IMR-90 (cell line): ENCODE measurements at regions not wholly inside any gene's neighbourhood (a gene's known extent, or its start where the extent isn't known, plus 50 kb on each side); places are given as distances from the start of the nearest gene placed in this dataset.

ENCODE experiments used
- ATAC-seq: fragments of 200-7000 bp; cut with Tn5 transposase; 2 replicates; pipeline ENCODE4 v1.9.1; 2020; ENCODE audit warnings: low read depth, mild to moderate bottlenecking, moderate library complexity
- BruUV-seq: library from RNA; stranded (reverse); fragments of 400-500 nt; replicated peaks from 2 replicates; lab custom pipeline; 2021; lab: Mats Ljungman, UMichigan
- CTCF ChIA-PET: fragments of 300-600 bp; formaldehyde crosslinking; extraction: SDS; loops from one replicate; lab custom pipeline; 2021; ENCODE audit warnings: antibody characterized with exemption; lab: Yijun Ruan, JAX
- POLR2A ChIA-PET: fragments of 300-600 bp; sonication (Branson Sonifier 250); formaldehyde crosslinking; loops from one replicate; lab custom pipeline; 2022; ENCODE audit warnings: antibody characterized with exemption; ENCODE audit not compliant: unreplicated experiment; lab: Charles Lee
- DNase-seq: peaks from one replicate; pipeline ENCODE4 v3.0.0; 2013
- H2AFZ ChIP-seq: replicated peaks from 2 replicates; pipeline ENCODE3; 2013; ENCODE audit warnings: low read length, mild to moderate bottlenecking; ENCODE audit not compliant: poor library complexity
- H2AK5ac ChIP-seq: 2 replicates; pipeline ENCODE4 v1.6.1; 2013; ENCODE audit warnings: low read depth, low read length, inconsistent platforms
- H2AK9ac ChIP-seq: replicated peaks from 2 replicates; pipeline ENCODE3; 2013; ENCODE audit warnings: mild to moderate bottlenecking, low read depth, low read length, moderate library complexity; ENCODE audit not compliant: poor library complexity
- H2BK120ac ChIP-seq: 2 replicates; pipeline ENCODE4 v1.6.1; 2013; ENCODE audit warnings: low read depth, low read length, inconsistent platforms
- H2BK15ac ChIP-seq: 3 replicates; pipeline ENCODE4 v1.6.1; 2013; ENCODE audit warnings: low read depth, low read length, inconsistent platforms
- H2BK20ac ChIP-seq: 2 replicates; pipeline ENCODE4 v1.6.1; 2013; ENCODE audit warnings: low read depth, mild to moderate bottlenecking, inconsistent platforms, low read length, moderate library complexity
- H2BK5ac ChIP-seq: 2 replicates; pipeline ENCODE4 v1.6.1; 2013; ENCODE audit warnings: mild to moderate bottlenecking, low read depth, low read length, inconsistent platforms; ENCODE audit not compliant: poor library complexity, severe bottlenecking
- H3K14ac ChIP-seq: replicated peaks from 2 replicates; pipeline ENCODE4 v1.6.1; 2013; ENCODE audit warnings: low read depth, low read length, inconsistent platforms
- H3K18ac ChIP-seq: 2 replicates; pipeline ENCODE4 v1.6.1; 2013; ENCODE audit warnings: low read depth, low read length, control low read depth
- H3K23ac ChIP-seq: 2 replicates; pipeline ENCODE4 v1.6.1; 2013; ENCODE audit warnings: low read depth, low read length, inconsistent platforms
- H3K27ac ChIP-seq: 2 replicates; pipeline ENCODE4 v1.5.1; 2013; ENCODE audit warnings: mild to moderate bottlenecking, control low read depth, low read length; ENCODE audit not compliant: insufficient read depth
- H3K27me3 ChIP-seq: 2 replicates; pipeline ENCODE4 v1.6.1; 2013; ENCODE audit warnings: low read length; ENCODE audit not compliant: control insufficient read depth, insufficient read depth
- H3K36me3 ChIP-seq: 2 replicates; pipeline ENCODE4 v1.6.1; 2013; ENCODE audit warnings: low read length, mixed read lengths; ENCODE audit not compliant: control insufficient read depth, insufficient read depth
- H3K4ac ChIP-seq: 2 replicates; pipeline ENCODE4 v1.6.1; 2013; ENCODE audit warnings: low read depth, low read length, inconsistent platforms
- H3K4me1 ChIP-seq: 2 replicates; pipeline ENCODE4 v1.6.1; 2013; ENCODE audit warnings: low read length, mixed read lengths; ENCODE audit not compliant: control insufficient read depth, insufficient read depth
- H3K4me2 ChIP-seq: 2 replicates; pipeline ENCODE4 v1.6.1; 2013; ENCODE audit warnings: low read depth, mild to moderate bottlenecking, control low read depth, low read length, moderate library complexity
- H3K4me3 ChIP-seq: 2 replicates; pipeline ENCODE4 v1.5.1; 2013; ENCODE audit warnings: low read depth, mild to moderate bottlenecking, control low read depth, low read length, moderate library complexity; ENCODE audit not compliant: insufficient read depth
- H3K56ac ChIP-seq: 2 replicates; pipeline ENCODE4 v1.6.1; 2013; ENCODE audit warnings: low read length, inconsistent platforms; ENCODE audit not compliant: insufficient read depth; ENCODE audit errors: extremely low read depth
- H3K79me1 ChIP-seq, 2 experiments: 2 replicates each; pipeline ENCODE4 v1.6.1; 2013; ENCODE audit warnings: low read length in 2 of 2, inconsistent platforms in 1 of 2, low read depth in 1 of 2
- H3K9ac ChIP-seq: 2 replicates; pipeline ENCODE4 v1.6.1; 2013; ENCODE audit warnings: low read depth, low read length, control low read depth
- H3K9me1 ChIP-seq: 2 replicates; pipeline ENCODE4 v1.6.1; 2013; ENCODE audit warnings: low read length, inconsistent platforms; ENCODE audit not compliant: insufficient read depth
- H3K9me3 ChIP-seq: 2 replicates; pipeline ENCODE4 v1.6.1; 2013; ENCODE audit warnings: low read length; ENCODE audit not compliant: control insufficient read depth, insufficient read depth
- H4K20me1 ChIP-seq: 2 replicates; pipeline ENCODE4 v1.6.1; 2013; ENCODE audit warnings: low read length, inconsistent platforms; ENCODE audit not compliant: insufficient read depth
- H4K5ac ChIP-seq: 2 replicates; pipeline ENCODE4 v1.6.1; 2013; ENCODE audit warnings: mild to moderate bottlenecking, low read depth, low read length, control low read depth
- H4K8ac ChIP-seq, 2 experiments: 2 replicates each; pipeline ENCODE4 v1.6.1; 2013; ENCODE audit warnings: low read depth in 2 of 2, low read length in 2 of 2, control low read depth in 1 of 2, inconsistent platforms in 1 of 2
- H4K91ac ChIP-seq: 2 replicates; pipeline ENCODE4 v1.6.1; 2013; ENCODE audit warnings: low read depth, low read length, inconsistent platforms; ENCODE audit not compliant: insufficient read depth
- BHLHE40 ChIP-seq: fragments of 150-350 bp; IDR thresholded peaks from 2 replicates; pipeline ENCODE4 v1.6.1; 2016; ENCODE audit warnings: mild to moderate bottlenecking, low read depth, low read length
- CEBPB ChIP-seq: IDR thresholded peaks from 2 replicates; pipeline ENCODE4 v1.6.1; 2012; ENCODE audit warnings: low read depth, low read length, improper control_type of control experiment
- CTCF ChIP-seq: conservative IDR thresholded peaks from 2 replicates; pipeline ENCODE4 v1.5.1; 2012; ENCODE audit warnings: mild to moderate bottlenecking, low read depth, low read length, improper control_type of control experiment
- MAFK ChIP-seq: IDR thresholded peaks from 2 replicates; pipeline ENCODE4 v1.6.1; 2012; ENCODE audit warnings: low read depth, low read length, improper control_type of control experiment
- MXI1 ChIP-seq: IDR thresholded peaks from 2 replicates; pipeline ENCODE4 v1.6.1; 2012; ENCODE audit warnings: low read depth, mild to moderate bottlenecking, low read length, moderate library complexity, borderline replicate concordance
- NFE2L2 ChIP-seq: fragments of 150-350 bp; IDR thresholded peaks from 2 replicates; pipeline ENCODE4 v1.6.1; 2016; ENCODE audit warnings: low read depth, mild to moderate bottlenecking, low read length
- POLR2A ChIP-seq: IDR thresholded peaks from 2 replicates; pipeline ENCODE4 v1.6.1; 2012; ENCODE audit warnings: mild to moderate bottlenecking, low read depth, low read length
- RCOR1 ChIP-seq: IDR thresholded peaks from 2 replicates; pipeline ENCODE4 v1.6.1; 2012; ENCODE audit warnings: mild to moderate bottlenecking, low read length, improper control_type of control experiment; ENCODE audit not compliant: insufficient replicate concordance
- RFX5 ChIP-seq: IDR thresholded peaks from 2 replicates; pipeline ENCODE4 v1.8.0; 2012; ENCODE audit warnings: low read depth, mild to moderate bottlenecking, low read length, moderate library complexity
- SMC3 ChIP-seq: fragments of 150-350 bp; IDR thresholded peaks from 2 replicates; pipeline ENCODE4 v1.6.1; 2016; ENCODE audit warnings: low read depth, mild to moderate bottlenecking, antibody characterized with exemption, low read length, moderate library complexity
- USF2 ChIP-seq: fragments of 150-350 bp; IDR thresholded peaks from 2 replicates; pipeline ENCODE4 v1.6.1; 2017; ENCODE audit warnings: mild to moderate bottlenecking, antibody characterized with exemption, low read length, low read depth
- WGBS, 2 experiments: methylation state at CpG; one replicate each; pipeline versions ENCODE4 v1.1.5 to v1.1.7; 2013; ENCODE audit warnings: missing lambda C conversion rate in 2 of 2; ENCODE audit not compliant: insufficient read length in 1 of 2; ENCODE audit errors: extremely low coverage in 2 of 2; 5-methylcytosine and 5-hydroxymethylcytosine counted together
- dilution Hi-C: fragments of 300-500 bp; cut with HindIII; formaldehyde crosslinking; loops from one replicate; pipeline ENCODE4 v1.14.3; 2018; ENCODE audit warnings: low sequenced_read_pairs; ENCODE audit not compliant: unreplicated experiment
- in situ Hi-C: fragments of 300-500 bp; cut with MboI; formaldehyde crosslinking; loops from 3 replicates; pipeline ENCODE4 v1.14.3; 2019; ENCODE audit warnings: low sequenced_read_pairs, inconsistent platforms, mixed read lengths
- intact Hi-C: fragments of 100-400 bp; cut with micrococcal nuclease; formaldehyde crosslinking; loops from 2 replicates; pipeline ENCODE4 v1.10.0; 2022

GRCh38 chr4:67220861-67221260 lies 324.4 kb downstream of the CENPC start:
- POLR2A ChIA-PET, result no interaction called here
- Histone ChIP-seq H3K23ac (no peak overlapping the region), H2BK5ac (no peak overlapping the region), H2AK5ac (no peak overlapping the region), H3K4me2 (no peak overlapping the region), H2BK120ac (no peak overlapping the region), H3K9ac (no peak overlapping the region), H3K4me1 (no peaks in the 10 kb centered on the region), H3K14ac (no peak overlapping the region), H3K56ac (no peak overlapping the region), H2BK15ac (no peak overlapping the region), H4K8ac (no peak overlapping the region), H2BK20ac (no peak overlapping the region), H4K20me1 (no peaks in the 10 kb centered on the region), H3K27me3 (no peaks in the 10 kb centered on the region), H3K4ac (no peak overlapping the region), H3K79me1 (no peaks in the 10 kb centered on the region), H3K18ac (no peak overlapping the region), H3K9me1 (no peaks in the 10 kb centered on the region), H3K9me3 (peaks cover 3% of the 10 kb centered on the region; the same call in 1 of the 2 replicates), H3K36me3 (no peaks in the 10 kb centered on the region), H3K27ac (no peak overlapping the region), H3K4me3 (no peak overlapping the region), H2AFZ (no peak overlapping the region), H4K5ac (no peak overlapping the region), H2AK9ac (no peak overlapping the region), H4K91ac (no peak overlapping the region)
- intact Hi-C loops, result no loop called here
- ATAC-seq (no peak), DNase-seq (no peak)
- in situ Hi-C loops, result no loop called here
- WGBS, 2 experiments, result no CpG with 5 or more reads among the region's 2 CpGs
- TF ChIP-seq SMC3 (no peak), BHLHE40 (no peak), MXI1 (no peak), RCOR1 (no peak), NFE2L2 (no peak), CTCF (no peak), CEBPB (no peak), MAFK (no peak), USF2 (no peak), RFX5 (no peak), POLR2A (no peak)
- no TSS peak for BruUV-seq
- dilution Hi-C loops, result no loop called here
- CTCF ChIA-PET, result no interaction called here
